PC-3 (cell line): ENCODE measurements at regions not wholly inside any gene's neighbourhood (a gene's known extent, or its start where the extent isn't known, plus 50 kb on each side); places are given as distances from the start of the nearest gene placed in this dataset.

Experiments used
- CTCF ChIP-seq: fragments of 300-600 bp; sonication (generic); conservative IDR thresholded peaks from 2 replicates; pipeline ENCODE4 v1.5.1; 2017; ENCODE audit warnings: antibody characterized with exemption, low read depth, mild to moderate bottlenecking, low read length
- EZH2 ChIP-seq: fragments of 300-600 bp; sonication (generic); IDR thresholded peaks from one replicate; pipeline ENCODE4 v1.6.1; 2017; ENCODE audit warnings: antibody characterized with exemption, mild to moderate bottlenecking, low read length; ENCODE audit not compliant: unreplicated experiment
- EZH2phosphoT487 ChIP-seq: fragments of 300-600 bp; sonication (generic); IDR thresholded peaks from 2 replicates; pipeline ENCODE4 v1.6.1; 2018; ENCODE audit warnings: mild to moderate bottlenecking, antibody characterized with exemption, low read length, borderline replicate concordance

- no peak for TF ChIP-seq CTCF
- TF ChIP-seq EZH2 = no peak
- no peak for TF ChIP-seq EZH2phosphoT487
Measured at GRCh38 chr5:36523926-36524325, 82.5 kb upstream of the SLC1A3 start.
